NCI-H526 (cell line): ENCODE measurements at regions not wholly inside any gene's neighbourhood (a gene's known extent, or its start where the extent isn't known, plus 50 kb on each side); places are given as distances from the start of the nearest gene placed in this dataset.
"Not testable (repeated sequence)": the region's sequence is repeated elsewhere in the genome, so short reads cannot be mapped to it uniquely, and the experiment has no call there.

Experiments used
- DNase-seq, 2 experiments: peaks; one replicate each; lab custom pipeline; 2025; lab: John Stamatoyannopoulos, UW

GRCh38 chr13:19062019-19062646, 119.5 kb downstream of the TUBA3C start:
- no peak for DNase-seq

- no peak for DNase-seq
Measured at GRCh38 chr13:19061278-19061677, 120.3 kb downstream of the TUBA3C start.

DNA sequence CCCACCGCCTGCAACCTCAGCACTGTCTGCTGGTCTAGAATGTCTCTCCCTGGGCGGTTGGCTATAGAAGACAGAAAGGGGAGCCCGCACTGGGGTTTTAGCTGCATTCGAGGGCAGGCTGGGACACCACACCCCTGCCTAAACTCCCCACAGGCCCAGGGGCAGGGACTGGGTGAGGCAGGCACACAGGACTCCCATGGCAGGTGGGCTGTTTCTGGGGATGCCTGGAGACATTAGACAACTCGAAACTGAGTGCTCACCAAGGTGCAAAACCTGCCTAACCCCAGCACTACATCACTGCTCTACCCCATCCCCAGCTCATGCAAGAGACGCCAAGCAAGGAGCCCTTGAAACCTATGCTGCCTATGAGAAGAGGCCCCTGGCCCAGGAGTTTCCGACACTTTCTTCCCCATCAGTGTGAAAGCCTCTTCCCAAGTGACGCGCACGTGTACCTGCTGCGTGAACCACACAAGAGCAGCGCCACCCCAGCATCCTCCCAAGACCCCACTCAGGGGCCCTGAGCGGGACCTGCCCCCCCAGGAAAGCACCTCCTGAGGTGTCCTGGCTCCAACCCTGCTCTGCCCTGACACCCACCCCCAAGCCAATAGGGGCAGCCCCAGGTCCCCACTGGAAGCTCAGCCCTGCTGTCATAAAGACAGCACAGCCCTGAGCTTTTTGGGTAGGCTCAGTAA, 121.2 kb downstream of the TUBA3C start:
- no peak for DNase-seq

GRCh38 chr13:19059016-19059780, 122.4 kb downstream of the TUBA3C start:
- DNase-seq, result no peak

DNA sequence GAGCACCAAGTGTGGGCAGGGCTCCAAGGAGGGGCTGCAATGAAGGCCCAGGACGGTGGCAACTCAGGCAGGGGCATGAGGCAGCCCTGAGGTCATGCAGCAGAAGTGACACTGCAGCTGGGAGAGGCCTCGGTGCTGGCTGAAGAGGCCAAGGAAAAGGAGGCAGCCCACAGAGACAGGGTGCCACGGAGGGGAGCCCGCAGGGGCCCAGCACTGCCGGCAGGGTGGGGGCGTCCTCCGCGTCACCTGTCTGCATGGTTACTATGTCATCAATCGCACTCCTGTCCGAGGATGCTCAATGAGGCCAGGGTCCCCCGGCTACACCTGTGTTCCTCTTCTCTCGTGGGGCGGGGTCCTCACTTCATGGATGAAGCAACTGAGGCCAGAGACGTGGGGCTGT, 123.1 kb downstream of the TUBA3C start:
- DNase-seq, result no peak

DNA sequence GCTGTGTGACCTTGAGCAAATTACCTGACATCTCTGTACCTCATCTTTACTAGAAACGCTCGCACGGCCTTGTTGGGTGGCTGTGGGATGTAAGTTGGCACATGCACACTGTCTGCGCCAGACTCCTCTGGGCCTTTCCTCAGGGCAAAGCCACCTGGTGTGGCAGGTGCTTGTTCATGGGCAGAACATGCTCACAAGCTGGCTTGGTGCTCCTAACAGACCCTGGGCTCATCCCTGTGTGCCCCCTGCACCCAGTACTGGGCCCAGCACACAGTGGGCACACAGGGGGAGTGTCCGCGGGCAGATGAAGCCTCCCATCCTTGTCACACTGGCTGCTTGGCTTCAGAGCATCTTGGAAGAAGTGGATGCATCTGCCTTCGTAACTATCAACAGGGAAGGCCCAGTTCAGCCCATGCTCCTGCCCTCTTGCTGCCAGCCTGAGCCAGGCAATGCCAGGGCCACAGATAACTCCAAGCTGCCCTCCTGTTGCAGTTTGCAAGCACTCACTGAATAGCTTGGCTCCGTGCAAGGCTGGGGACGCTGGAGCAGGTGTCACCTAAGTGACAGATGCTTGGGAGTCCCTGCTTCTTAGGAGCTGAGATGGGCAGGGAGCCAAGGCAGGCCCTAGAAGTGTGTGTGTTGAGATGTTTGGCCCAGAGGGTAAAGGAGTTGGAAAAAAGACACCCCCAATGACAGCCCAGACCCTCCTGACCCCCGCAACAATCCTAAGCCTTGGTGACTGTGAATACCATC, 123.9 kb downstream of the TUBA3C start:
- no peak for DNase-seq

GRCh38 chr13:19056984-19057490, 124.6 kb downstream of the TUBA3C start:
- DNase-seq, result no peak

- DNase-seq, result no peak
Measured at GRCh38 chr13:19056355-19056880, 125.2 kb downstream of the TUBA3C start.

DNA sequence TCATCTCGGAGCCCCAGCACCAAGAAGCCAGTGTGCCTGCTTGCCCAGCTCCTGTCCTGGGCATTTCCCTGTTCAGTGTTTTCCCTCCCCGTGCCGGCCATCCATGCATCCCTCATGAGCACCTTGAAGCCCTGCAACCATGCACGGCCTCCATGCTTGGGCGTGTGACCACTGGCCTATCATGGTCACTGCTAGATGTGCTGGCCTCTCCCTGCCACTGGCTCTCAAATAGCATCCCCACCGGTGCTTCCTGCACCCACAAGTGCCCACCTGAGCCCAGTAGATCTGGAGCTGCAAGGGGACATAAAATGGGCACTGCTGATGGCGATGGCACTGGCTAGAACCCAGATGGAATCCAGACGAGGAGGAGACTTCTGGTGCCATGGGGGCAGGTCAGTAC, 126.0 kb downstream of the TUBA3C start:
- no peak for DNase-seq

DNA sequence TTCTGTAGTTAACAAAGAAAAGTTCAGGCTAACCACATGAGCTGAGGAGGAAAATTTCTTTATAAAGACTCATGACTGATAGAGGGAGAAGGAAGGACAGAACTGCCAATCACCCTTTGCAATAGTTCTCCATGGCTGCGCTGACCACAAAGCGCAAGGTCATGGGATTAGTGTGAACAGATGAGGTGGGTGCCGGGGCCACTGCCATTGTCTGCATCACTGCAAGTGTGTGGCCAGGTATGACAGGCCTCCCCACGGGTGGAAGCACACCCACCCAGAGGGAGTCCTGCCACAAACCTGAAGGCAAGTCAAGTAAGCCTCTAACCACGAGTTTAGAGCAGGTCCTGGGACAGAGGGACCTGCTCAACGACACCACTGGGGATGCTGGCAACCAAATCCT, 128.1 kb downstream of the TUBA3C start:
- DNase-seq, result no peak

DNA sequence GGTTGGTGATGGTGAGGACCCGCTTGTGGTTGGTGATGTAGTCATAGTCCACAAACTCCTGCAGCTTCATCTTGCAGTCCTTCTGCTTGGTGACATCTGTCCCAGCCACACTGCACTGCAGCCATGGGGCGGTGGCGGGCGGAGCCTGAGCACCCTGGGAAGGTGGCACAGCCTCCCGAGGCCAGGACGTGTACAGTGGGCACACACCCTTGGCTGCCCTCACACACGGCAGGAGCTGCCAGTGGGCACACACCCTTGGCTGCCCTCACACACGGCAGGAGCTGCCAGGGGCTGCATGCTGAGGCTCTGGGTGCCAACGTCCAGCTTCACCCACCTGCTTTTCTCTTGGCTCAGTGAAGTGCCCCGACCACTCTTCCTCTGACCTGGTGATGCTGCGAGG, 128.7 kb downstream of the TUBA3C start:
- DNase-seq, result no peak

DNA sequence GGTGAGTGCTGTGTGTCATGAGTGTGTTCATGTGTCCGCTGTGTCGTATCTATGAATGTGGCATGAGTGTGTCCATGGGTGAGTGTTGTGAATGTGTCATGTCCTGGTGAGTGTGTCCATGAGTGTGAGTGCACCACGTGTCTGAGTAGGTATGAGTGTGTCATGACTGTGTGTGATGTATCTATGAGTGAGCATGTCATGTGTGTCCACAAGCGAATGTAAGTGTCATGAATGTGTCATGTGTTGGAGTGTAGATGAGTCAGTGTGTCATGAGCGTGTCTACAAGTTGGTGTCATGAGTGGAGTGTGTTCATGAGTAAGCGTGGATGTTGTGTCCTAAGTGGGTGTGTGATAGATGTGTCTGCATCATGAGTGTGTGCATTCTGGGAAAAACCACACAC, 129.4 kb downstream of the TUBA3C start:
- DNase-seq, result no peak

GRCh38 chr13:19050901-19051300, 130.7 kb downstream of the TUBA3C start:
- DNase-seq, result no peak

DNA sequence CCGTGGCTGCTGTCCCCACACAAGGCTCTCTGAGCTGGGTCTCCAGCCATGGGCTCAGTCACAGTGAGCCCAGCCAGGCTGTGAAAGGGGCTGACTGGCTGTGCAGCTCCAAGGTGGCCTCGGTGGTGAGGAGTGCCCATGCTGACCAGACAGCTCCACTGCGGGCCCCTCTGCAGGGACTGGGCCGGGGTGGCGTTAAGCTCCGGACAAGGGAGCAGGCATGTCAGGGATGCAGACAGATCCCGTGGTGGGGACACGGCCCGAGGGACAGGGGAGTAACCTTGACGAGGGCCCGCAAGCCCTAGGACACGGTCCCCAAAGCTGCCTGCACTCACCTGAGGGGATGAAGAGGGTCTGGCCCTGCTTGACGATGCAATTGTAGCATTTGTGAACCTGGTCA, 132.0 kb downstream of the TUBA3C start:
- not testable (repeated sequence) for DNase-seq

GRCh38 chr13:19048381-19048780, 133.2 kb downstream of the TUBA3C start:
- no peak for DNase-seq

DNA sequence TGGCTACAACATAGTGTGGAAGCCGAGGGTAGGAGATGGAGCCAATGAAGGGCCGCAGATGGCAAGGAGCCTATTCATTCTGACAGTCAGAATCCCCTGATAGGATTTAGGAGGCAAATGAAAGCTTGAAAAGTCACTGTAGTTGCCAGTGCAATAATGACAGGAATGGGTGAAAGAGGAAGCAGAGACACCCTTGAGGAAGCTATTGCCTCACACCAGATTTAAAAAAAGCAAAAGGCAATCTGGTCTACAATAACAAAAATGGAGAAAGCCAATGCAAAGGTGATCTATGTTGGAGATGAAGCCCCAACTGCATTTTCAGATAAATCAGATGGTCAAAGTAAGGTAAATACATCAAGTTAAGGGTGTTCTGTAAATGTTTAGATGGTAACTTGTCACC, 158.5 kb downstream of the TUBA3C start:
- DNase-seq, result no peak

DNA sequence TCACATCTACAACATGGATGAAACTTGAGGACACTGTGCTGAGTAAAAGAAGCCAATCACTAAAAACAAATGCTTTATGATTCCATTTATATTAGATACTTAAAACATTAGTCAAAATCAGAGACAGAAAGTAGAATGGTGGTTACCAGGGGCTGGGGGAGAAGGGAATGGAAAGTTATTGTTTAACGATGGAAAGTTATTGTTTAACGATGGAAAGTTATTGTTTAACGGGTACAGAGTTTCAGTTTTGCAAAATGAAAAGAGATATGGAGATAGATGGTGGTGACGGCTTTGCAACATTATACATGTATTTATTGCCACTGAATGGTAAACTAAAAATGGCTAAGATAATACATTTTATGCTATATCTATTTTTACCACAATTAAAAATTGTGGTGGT, 160.6 kb downstream of the TUBA3C start:
- no peak for DNase-seq

DNA sequence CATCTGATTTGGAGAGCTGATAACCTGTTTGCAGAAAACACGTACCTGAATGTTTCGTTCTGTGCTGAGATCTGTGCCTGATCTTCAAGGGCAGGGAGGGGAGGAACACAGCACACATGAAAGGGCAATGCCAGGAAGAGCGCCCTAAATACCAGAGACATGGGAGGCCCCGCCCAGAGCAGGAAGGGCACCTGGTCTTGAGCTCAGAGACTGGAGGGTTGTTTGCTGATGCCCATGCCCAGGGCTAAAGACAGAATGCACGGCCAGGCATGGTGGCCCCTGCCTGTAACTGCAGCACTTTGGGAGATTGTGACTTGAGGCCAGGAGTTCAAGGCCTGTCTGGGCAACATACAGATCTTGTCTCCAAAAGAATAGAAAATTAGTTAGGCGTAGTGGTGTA, 183.2 kb downstream of the TUBA3C start:
- no peak for DNase-seq

DNA sequence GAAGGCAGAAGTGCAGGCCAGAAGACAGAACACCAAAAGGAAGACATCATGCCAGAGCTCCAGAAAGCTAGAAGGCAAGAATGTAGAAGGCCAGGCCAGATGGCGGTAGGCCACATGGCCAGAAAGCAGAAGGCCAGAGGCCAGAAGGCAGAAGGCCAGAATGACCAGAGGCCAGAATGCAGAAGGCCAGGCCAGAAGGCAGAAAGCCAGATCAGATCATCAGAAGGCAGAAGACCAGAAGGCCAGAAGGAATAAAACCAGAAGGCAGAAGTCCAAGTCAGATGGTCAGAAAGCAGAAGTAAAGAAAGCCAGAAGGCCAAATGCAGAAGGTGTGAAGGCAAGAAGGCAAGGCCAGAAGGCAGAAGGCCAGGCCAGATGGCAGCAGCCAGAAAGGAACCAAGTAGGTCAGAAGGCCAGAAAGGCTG, 185.0 kb downstream of the TUBA3C start:
- DNase-seq, result no peak

GRCh38 chr13:18996221-18996620, 185.4 kb downstream of the TUBA3C start:
- DNase-seq, result no peak

GRCh38 chr13:18995259-18995873, 186.3 kb downstream of the TUBA3C start:
- no peak for DNase-seq
